Stomach smooth muscle (tissue), 2 donors: ENCODE measurements at regions not wholly inside any gene's neighbourhood (a gene's known extent, or its start where the extent isn't known, plus 50 kb on each side); places are given as distances from the start of the nearest gene placed in this dataset.
"Not testable (repeated sequence)": the region's sequence is repeated elsewhere in the genome, so short reads cannot be mapped to it uniquely, and the experiment has no call there.

Experiments used
- H3K27ac ChIP-seq: one replicate; pipeline ENCODE4 v1.7.0; 2013; ENCODE audit warnings: mild to moderate bottlenecking, low read length, inconsistent platforms
- H3K27me3 ChIP-seq, 2 donors: one replicate each; pipeline ENCODE4 v1.7.0; 2013; ENCODE audit warnings: low read length in 2 of 2; ENCODE audit not compliant: insufficient read depth in 2 of 2, control insufficient read depth in 1 of 2
- H3K36me3 ChIP-seq, 2 donors: one replicate each; pipeline ENCODE4 v1.7.0; 2013; ENCODE audit warnings: low read length in 2 of 2; ENCODE audit not compliant: control insufficient read depth in 2 of 2, insufficient read depth in 2 of 2
- H3K4me1 ChIP-seq: one replicate; pipeline ENCODE4 v1.7.0; 2013; ENCODE audit warnings: low read length; ENCODE audit not compliant: control insufficient read depth, insufficient read depth
- H3K4me3 ChIP-seq, 2 donors: one replicate each; pipeline ENCODE4 v1.7.0; 2013; ENCODE audit warnings: low read length in 2 of 2
- H3K9ac ChIP-seq, 2 donors: one replicate each; pipeline ENCODE4 v1.7.0; 2013; ENCODE audit warnings: low read length in 2 of 2, mild to moderate bottlenecking in 1 of 2
- H3K9me3 ChIP-seq, 2 donors: one replicate each; pipeline ENCODE4 v1.7.0; 2013; ENCODE audit warnings: low read length in 2 of 2; ENCODE audit not compliant: control insufficient read depth in 2 of 2
- donor health status: healthy.
- donor health status: Pancreatic carcinoma.

DNA sequence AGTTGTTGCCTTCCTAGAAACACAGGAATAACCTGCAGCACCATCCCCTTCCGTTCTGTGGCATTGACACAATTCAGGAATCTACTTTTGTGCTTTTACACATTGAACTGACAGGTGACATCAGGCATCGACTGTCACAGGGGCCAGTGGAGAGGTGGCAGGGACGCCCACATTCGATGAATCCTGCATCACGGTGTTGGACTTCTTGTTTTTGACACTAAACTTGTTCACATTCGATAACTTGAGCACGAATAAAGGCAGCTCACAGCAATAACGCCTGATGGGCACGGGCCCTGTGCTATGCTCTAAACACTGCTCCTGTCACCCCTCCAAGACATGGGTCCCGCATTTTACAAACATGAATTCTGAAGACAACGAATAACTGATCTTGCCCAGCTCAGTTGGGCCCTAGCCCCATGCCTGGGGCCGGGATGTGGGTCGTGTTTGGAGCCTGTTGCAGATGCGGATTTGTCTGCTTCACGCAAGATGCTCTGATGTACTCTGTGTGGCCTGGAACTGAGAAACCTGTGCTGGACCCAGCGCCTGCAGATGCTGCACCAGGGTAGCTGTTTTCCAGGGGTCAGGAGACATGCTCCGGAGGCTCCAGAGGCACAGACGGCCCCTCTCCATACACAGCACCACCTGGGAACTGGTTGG lies 75.7 kb downstream of the TTLL2 start:
- no peaks in the 10 kb centered on the region for H3K4me1 ChIP-seq
- H3K9me3 ChIP-seq, result no peaks in the 10 kb centered on the region
- no peak overlapping the region for H3K4me3 ChIP-seq
- no peak overlapping the region for H3K27ac ChIP-seq
- H3K9ac ChIP-seq, result no peak overlapping the region
- no peaks in the 10 kb centered on the region for H3K36me3 ChIP-seq
- H3K27me3 ChIP-seq, result peaks cover 2 to 4% of the 10 kb centered on the region in 2 donors

DNA sequence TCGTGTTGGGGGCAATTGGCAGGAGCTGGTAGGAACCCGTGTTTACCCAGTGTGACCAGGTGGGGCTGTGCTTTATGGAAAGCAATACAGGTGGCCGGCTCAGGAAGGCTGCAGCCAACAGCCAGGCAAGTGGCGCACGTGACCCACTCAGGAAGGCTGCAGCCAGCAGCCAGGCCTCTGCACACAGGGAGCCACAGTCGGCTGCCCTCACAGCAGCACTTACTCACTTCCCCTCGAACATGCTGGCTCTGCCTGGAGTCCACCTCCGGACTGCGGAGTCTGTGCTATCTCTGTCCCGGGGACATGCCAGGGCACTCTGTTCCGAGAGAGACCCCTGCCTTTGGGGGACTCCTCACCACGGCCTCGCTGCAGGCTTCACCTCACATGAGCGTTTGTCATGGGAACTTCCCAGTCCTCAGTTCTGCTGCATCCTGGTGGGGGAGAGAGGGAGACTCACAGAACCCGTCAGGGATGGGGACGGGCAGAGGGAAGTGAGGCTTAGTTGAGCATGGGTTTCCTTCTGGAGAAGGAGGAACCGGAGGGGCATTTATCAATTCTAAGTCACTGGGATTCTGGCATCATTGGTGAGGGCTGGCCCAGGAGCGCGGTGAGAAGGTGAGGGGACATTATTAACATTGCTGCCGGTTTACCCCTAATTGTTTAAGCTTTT lies 76.8 kb downstream of the TTLL2 start:
- H3K27ac ChIP-seq, result no peak overlapping the region
- no peak overlapping the region for H3K4me3 ChIP-seq

DNA sequence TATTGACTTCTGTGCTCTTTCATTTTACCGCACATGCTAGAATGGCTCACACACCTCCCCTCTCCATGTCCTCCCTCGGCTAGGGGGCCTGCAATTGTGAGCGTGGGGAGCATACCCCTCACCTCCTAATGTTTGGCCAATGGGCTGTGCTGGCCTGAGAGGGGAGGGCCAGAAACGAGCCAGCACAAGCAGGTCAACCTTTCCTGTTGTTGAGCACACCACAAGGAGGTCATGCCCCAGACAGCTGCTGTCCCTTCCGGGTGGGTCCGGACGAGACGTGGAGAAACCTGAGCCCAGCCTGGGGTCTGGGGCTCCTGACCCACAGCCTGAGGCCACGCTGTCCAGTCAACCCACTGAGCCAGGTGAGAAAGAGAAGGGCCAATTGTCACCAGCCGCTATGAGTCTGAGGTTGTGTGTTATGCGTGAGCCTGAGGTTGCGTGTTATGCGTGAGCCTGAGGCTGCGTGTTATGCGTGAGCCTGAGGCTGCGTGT lies 77.4 kb downstream of the TTLL2 start:
- Histone ChIP-seq H3K9ac (no peak overlapping the region), H3K36me3 (no peaks in the 10 kb centered on the region), H3K4me1 (no peaks in the 10 kb centered on the region), H3K27ac (no peak overlapping the region), H3K4me3 (no peak overlapping the region), H3K27me3 (peaks cover 2 to 4% of the 10 kb centered on the region in 2 donors), H3K9me3 (no peaks in the 10 kb centered on the region)

More for the DNA sequence above, 76.8 kb downstream of the TTLL2 start:
- no peaks in the 10 kb centered on the region for H3K4me1 ChIP-seq
- no peaks in the 10 kb centered on the region for H3K36me3 ChIP-seq
- H3K27me3 ChIP-seq, result peaks cover 2 to 4% of the 10 kb centered on the region in 2 donors
- no peak overlapping the region for H3K9ac ChIP-seq
- no peaks in the 10 kb centered on the region for H3K9me3 ChIP-seq

- no peak overlapping the region for H3K4me3 ChIP-seq
Observed at GRCh38 chr6:167403427-167403826, 78.5 kb downstream of the TTLL2 start.

GRCh38 chr6:167404385-167405049 lies 79.6 kb downstream of the TTLL2 start:
- no peak overlapping the region for H3K4me3 ChIP-seq
- H3K27me3 ChIP-seq, result peaks cover 2 to 4% of the 10 kb centered on the region in 2 donors
- H3K4me1 ChIP-seq, result no peaks in the 10 kb centered on the region
- no peak overlapping the region for H3K27ac ChIP-seq
- no peak overlapping the region for H3K9ac ChIP-seq
- H3K9me3 ChIP-seq, result no peaks in the 10 kb centered on the region
- no peaks in the 10 kb centered on the region for H3K36me3 ChIP-seq

More at GRCh38 chr6:167403427-167403826, 78.5 kb downstream of the TTLL2 start:
- no peaks in the 10 kb centered on the region for H3K9me3 ChIP-seq
- no peaks in the 10 kb centered on the region for H3K36me3 ChIP-seq
- H3K9ac ChIP-seq, result no peak overlapping the region
- peaks cover 2 to 4% of the 10 kb centered on the region in 2 donors for H3K27me3 ChIP-seq
- H3K27ac ChIP-seq, result no peak overlapping the region
- no peaks in the 10 kb centered on the region for H3K4me1 ChIP-seq

GRCh38 chr6:167405778-167406532 lies 81.1 kb downstream of the TTLL2 start:
- Histone ChIP-seq H3K9ac (no peak overlapping the region), H3K36me3 (no peaks in the 10 kb centered on the region), H3K4me1 (no peaks in the 10 kb centered on the region), H3K27ac (no peak overlapping the region), H3K4me3 (no peak overlapping the region), H3K9me3 (no peaks in the 10 kb centered on the region), H3K27me3 (peaks cover 2 to 4% of the 10 kb centered on the region in 2 donors)

DNA sequence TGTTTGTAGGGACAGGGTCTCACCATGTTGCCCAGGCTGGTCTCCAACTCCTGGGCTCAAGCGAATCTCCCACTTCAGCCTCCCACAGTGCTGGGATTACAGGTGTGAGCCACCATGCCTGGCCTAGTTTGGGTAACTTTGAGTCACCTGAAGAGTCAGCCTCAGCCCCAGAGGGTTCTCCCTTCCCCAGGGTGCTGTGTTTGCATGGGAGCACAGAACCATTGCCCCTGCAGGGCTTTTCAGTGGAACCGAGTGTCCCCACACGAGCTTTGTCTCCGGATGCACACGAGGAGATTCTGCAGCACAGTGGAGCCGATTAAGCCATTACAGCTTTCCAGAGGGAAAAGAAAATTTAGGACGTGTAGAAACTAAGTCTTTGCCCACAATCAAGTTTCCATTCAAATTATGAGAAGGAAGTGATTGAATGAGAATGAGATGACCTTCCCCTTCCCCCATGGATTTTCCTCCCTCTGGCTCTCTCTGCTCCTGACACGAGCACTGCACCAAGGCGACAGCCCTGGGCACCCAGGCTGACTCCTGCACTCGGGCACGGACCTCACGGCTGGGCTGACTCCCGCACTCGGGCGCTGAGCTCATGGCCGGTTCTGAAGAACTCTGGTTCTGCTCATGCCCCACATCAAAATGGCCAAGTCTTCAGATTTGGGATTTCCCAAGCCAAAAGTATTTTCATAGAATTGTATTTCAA lies 81.8 kb downstream of the TTLL2 start:
- H3K9ac ChIP-seq, H3K4me3 ChIP-seq, H3K9me3 ChIP-seq, H3K36me3 ChIP-seq, H3K4me1 ChIP-seq, H3K27me3 ChIP-seq, H3K27ac ChIP-seq: not testable (repeated sequence)

GRCh38 chr6:167407239-167408064 lies 82.6 kb downstream of the TTLL2 start:
- H3K36me3 ChIP-seq, result no peaks in the 10 kb centered on the region
- H3K27ac ChIP-seq, result no peak overlapping the region
- H3K9ac ChIP-seq, result no peak overlapping the region
- H3K4me3 ChIP-seq, result no peak overlapping the region
- peaks cover 2 to 4% of the 10 kb centered on the region in 2 donors for H3K27me3 ChIP-seq
- H3K9me3 ChIP-seq, result no peaks in the 10 kb centered on the region
- no peaks in the 10 kb centered on the region for H3K4me1 ChIP-seq

GRCh38 chr6:167408235-167408869 lies 83.5 kb downstream of the TTLL2 start:
- Histone ChIP-seq H3K27me3 (peaks cover 2 to 4% of the 10 kb centered on the region in 2 donors), H3K27ac (no peak overlapping the region), H3K4me1 (no peaks in the 10 kb centered on the region), H3K4me3 (no peak overlapping the region), H3K9me3 (no peaks in the 10 kb centered on the region), H3K36me3 (no peaks in the 10 kb centered on the region), H3K9ac (no peak overlapping the region)
